GM23248 (cell line): ENCODE measurements at regions not wholly inside any gene's neighbourhood (a gene's known extent, or its start where the extent isn't known, plus 50 kb on each side); places are given as distances from the start of the nearest gene placed in this dataset.

ENCODE experiments used
- DNase-seq: peaks from one replicate; pipeline ENCODE4 v3.0.0-alpha.2; 2015
- H2AFZ ChIP-seq: fragments of 200-600 bp; sonication (generic); 2 replicates; pipeline ENCODE4 v1.6.1; 2016; ENCODE audit warnings: antibody characterized with exemption
- H3F3A ChIP-seq: fragments of 200-600 bp; sonication (generic); 2 replicates; pipeline ENCODE4 v1.6.1; 2016; ENCODE audit warnings: mild to moderate bottlenecking, antibody characterized with exemption, mixed run types; ENCODE audit not compliant: insufficient read depth
- H3K27ac ChIP-seq: fragments of 200-600 bp; sonication (generic); 2 replicates; pipeline ENCODE4 v1.5.1; 2016; ENCODE audit warnings: mild to moderate bottlenecking
- H3K27me3 ChIP-seq: fragments of 200-600 bp; sonication (generic); replicated peaks from 2 replicates; pipeline ENCODE4 v1.6.1; 2016; ENCODE audit warnings: mild to moderate bottlenecking; ENCODE audit not compliant: insufficient read depth
- H3K36me3 ChIP-seq: fragments of 200-600 bp; sonication (generic); 2 replicates; pipeline ENCODE4 v1.6.1; 2016; ENCODE audit warnings: low read depth, mild to moderate bottlenecking
- H3K4me1 ChIP-seq: fragments of 200-600 bp; sonication (generic); 2 replicates; pipeline ENCODE4 v1.6.1; 2016; ENCODE audit warnings: mild to moderate bottlenecking; ENCODE audit not compliant: insufficient read depth
- H3K4me2 ChIP-seq: fragments of 200-600 bp; sonication (generic); one replicate; pipeline ENCODE4 v1.6.1; 2016; ENCODE audit warnings: mild to moderate bottlenecking; ENCODE audit not compliant: unreplicated experiment
- H3K4me3 ChIP-seq: fragments of 200-600 bp; sonication (generic); 2 replicates; pipeline ENCODE4 v1.5.1; 2016; ENCODE audit warnings: mild to moderate bottlenecking
- H3K79me2 ChIP-seq: fragments of 200-600 bp; sonication (generic); 2 replicates; pipeline ENCODE4 v1.6.1; 2016; ENCODE audit warnings: mild to moderate bottlenecking; ENCODE audit not compliant: insufficient read depth
- H3K9ac ChIP-seq: fragments of 200-600 bp; sonication (generic); 2 replicates; pipeline ENCODE4 v1.6.1; 2016; ENCODE audit warnings: mild to moderate bottlenecking
- H3K9me2 ChIP-seq: fragments of 200-600 bp; sonication (generic); 2 replicates; pipeline ENCODE4 v1.6.1; 2016; ENCODE audit warnings: mixed run types, mild to moderate bottlenecking, moderate library complexity; ENCODE audit not compliant: insufficient read depth
- H3K9me3 ChIP-seq: fragments of 200-600 bp; sonication (generic); one replicate; pipeline ENCODE4 v1.6.1; 2017; ENCODE audit warnings: low read depth
- H4K20me1 ChIP-seq: fragments of 200-600 bp; sonication (generic); 2 replicates; pipeline ENCODE4 v1.6.0; 2016; ENCODE audit not compliant: insufficient read depth
- EZH2 ChIP-seq: fragments of 200-600 bp; sonication (generic); IDR thresholded peaks from 2 replicates; pipeline ENCODE4 v1.6.1; 2018; ENCODE audit warnings: antibody characterized with exemption, mild to moderate bottlenecking; ENCODE audit not compliant: insufficient read depth, poor library complexity, severe bottlenecking
- EZH2phosphoT487 ChIP-seq: fragments of 200-600 bp; sonication (generic); IDR thresholded peaks from 2 replicates; pipeline ENCODE4 v1.6.1; 2018; ENCODE audit warnings: antibody characterized with exemption, moderate library complexity, mild to moderate bottlenecking, low read depth; ENCODE audit not compliant: insufficient read depth
- WGBS, 2 experiments: methylation state at CpG; one replicate each; pipeline ENCODE4 v1.1.6; 2015 to 2017; ENCODE audit warnings: low lambda C conversion rate in 2 of 2, low coverage in 1 of 2; ENCODE audit errors: missing lambda C conversion rate in 2 of 2; 5-methylcytosine and 5-hydroxymethylcytosine counted together
- in situ Hi-C: fragments of 300-500 bp; cut with MboI; formaldehyde crosslinking; loops from 2 replicates; pipeline ENCODE4 v1.15.0; 2020

- no peak overlapping the region for H2AFZ ChIP-seq
- no peak overlapping the region for H3K4me3 ChIP-seq
- H3K27me3 ChIP-seq: no peaks in the 10 kb centered on the region
- H3K9me3 ChIP-seq: no peaks in the 10 kb centered on the region
- no peak overlapping the region for H3K4me2 ChIP-seq
- H3K9ac ChIP-seq: no peak overlapping the region
- no peaks in the 10 kb centered on the region for H3K79me2 ChIP-seq
- DNase-seq: no peak
- in situ Hi-C loops: no loop called here
- no peaks in the 10 kb centered on the region for H3K4me1 ChIP-seq
- H3F3A ChIP-seq: no peaks in the 10 kb centered on the region
- H3K9me2 ChIP-seq: no peaks in the 10 kb centered on the region
- no peaks in the 10 kb centered on the region for H3K36me3 ChIP-seq
- no peak overlapping the region for H3K27ac ChIP-seq
- H4K20me1 ChIP-seq: no peaks in the 10 kb centered on the region
- TF ChIP-seq EZH2 (no peak), EZH2phosphoT487 (no peak)
Observed at GRCh38 chr10:64477791-64478190, 956.6 kb downstream of the REEP3 start.

GRCh38 chr10:64484811-64485330, 963.7 kb downstream of the REEP3 start:
- Histone ChIP-seq H3K36me3 (no peaks in the 10 kb centered on the region), H3K4me3 (no peak overlapping the region), H3F3A (no peaks in the 10 kb centered on the region), H4K20me1 (no peaks in the 10 kb centered on the region), H3K4me2 (no peak overlapping the region), H3K4me1 (no peaks in the 10 kb centered on the region), H3K27ac (no peak overlapping the region), H3K9ac (no peak overlapping the region), H3K27me3 (no peaks in the 10 kb centered on the region), H3K9me3 (no peaks in the 10 kb centered on the region), H2AFZ (no peak overlapping the region), H3K79me2 (no peaks in the 10 kb centered on the region), H3K9me2 (no peaks in the 10 kb centered on the region)
- DNase-seq: no peak
- TF ChIP-seq EZH2 (no peak), EZH2phosphoT487 (no peak)
- in situ Hi-C loops: no loop called here

- TF ChIP-seq EZH2phosphoT487 (no peak), EZH2 (no peak)
- Histone ChIP-seq H2AFZ (no peak overlapping the region), H3K9me2 (no peaks in the 10 kb centered on the region), H3K4me2 (no peak overlapping the region), H3K9ac (no peak overlapping the region), H3K4me1 (no peaks in the 10 kb centered on the region), H4K20me1 (no peaks in the 10 kb centered on the region), H3F3A (no peaks in the 10 kb centered on the region), H3K79me2 (no peaks in the 10 kb centered on the region), H3K9me3 (no peaks in the 10 kb centered on the region), H3K27ac (no peak overlapping the region), H3K27me3 (no peaks in the 10 kb centered on the region), H3K4me3 (no peak overlapping the region), H3K36me3 (no peaks in the 10 kb centered on the region)
- WGBS, 2 experiments: 10 to 19% methylated on average over 2 of the region's 2 CpGs
- peak; percentile 3 for DNase-seq
- in situ Hi-C loops: no loop called here
Observed at GRCh38 chr10:64486149-64486548, 964.9 kb downstream of the REEP3 start.

- Histone ChIP-seq H2AFZ (no peak overlapping the region), H4K20me1 (no peaks in the 10 kb centered on the region), H3K27ac (no peak overlapping the region), H3K27me3 (no peaks in the 10 kb centered on the region), H3K79me2 (no peaks in the 10 kb centered on the region), H3K4me2 (no peak overlapping the region), H3K9me3 (no peaks in the 10 kb centered on the region), H3F3A (no peaks in the 10 kb centered on the region), H3K4me1 (no peaks in the 10 kb centered on the region), H3K9ac (no peak overlapping the region), H3K9me2 (no peaks in the 10 kb centered on the region), H3K4me3 (no peak overlapping the region), H3K36me3 (no peaks in the 10 kb centered on the region)
- DNase-seq: no peak
- in situ Hi-C loops: no loop called here
- no peak for TF ChIP-seq EZH2phosphoT487
- TF ChIP-seq EZH2: no peak
Observed at GRCh38 chr10:64486901-64487300, 965.7 kb downstream of the REEP3 start.

GRCh38 chr10:64494901-64495300, 973.7 kb downstream of the REEP3 start:
- Histone ChIP-seq H3K27me3 (no peaks in the 10 kb centered on the region), H3K4me2 (no peak overlapping the region), H2AFZ (no peak overlapping the region), H3K4me3 (no peak overlapping the region), H3K4me1 (no peaks in the 10 kb centered on the region), H4K20me1 (no peaks in the 10 kb centered on the region), H3K79me2 (no peaks in the 10 kb centered on the region), H3K9ac (no peak overlapping the region), H3F3A (no peaks in the 10 kb centered on the region), H3K9me2 (no peaks in the 10 kb centered on the region), H3K27ac (no peak overlapping the region), H3K36me3 (no peaks in the 10 kb centered on the region), H3K9me3 (no peaks in the 10 kb centered on the region)
- no peak for TF ChIP-seq EZH2phosphoT487
- TF ChIP-seq EZH2: no peak
- in situ Hi-C loops: no loop called here
- DNase-seq: no peak
